ENCODE measurements at regions not wholly inside any gene's neighbourhood (a gene's known extent, or its start where the extent isn't known, plus 50 kb on each side); places are given as distances from the start of the nearest gene placed in this dataset.

DNA sequence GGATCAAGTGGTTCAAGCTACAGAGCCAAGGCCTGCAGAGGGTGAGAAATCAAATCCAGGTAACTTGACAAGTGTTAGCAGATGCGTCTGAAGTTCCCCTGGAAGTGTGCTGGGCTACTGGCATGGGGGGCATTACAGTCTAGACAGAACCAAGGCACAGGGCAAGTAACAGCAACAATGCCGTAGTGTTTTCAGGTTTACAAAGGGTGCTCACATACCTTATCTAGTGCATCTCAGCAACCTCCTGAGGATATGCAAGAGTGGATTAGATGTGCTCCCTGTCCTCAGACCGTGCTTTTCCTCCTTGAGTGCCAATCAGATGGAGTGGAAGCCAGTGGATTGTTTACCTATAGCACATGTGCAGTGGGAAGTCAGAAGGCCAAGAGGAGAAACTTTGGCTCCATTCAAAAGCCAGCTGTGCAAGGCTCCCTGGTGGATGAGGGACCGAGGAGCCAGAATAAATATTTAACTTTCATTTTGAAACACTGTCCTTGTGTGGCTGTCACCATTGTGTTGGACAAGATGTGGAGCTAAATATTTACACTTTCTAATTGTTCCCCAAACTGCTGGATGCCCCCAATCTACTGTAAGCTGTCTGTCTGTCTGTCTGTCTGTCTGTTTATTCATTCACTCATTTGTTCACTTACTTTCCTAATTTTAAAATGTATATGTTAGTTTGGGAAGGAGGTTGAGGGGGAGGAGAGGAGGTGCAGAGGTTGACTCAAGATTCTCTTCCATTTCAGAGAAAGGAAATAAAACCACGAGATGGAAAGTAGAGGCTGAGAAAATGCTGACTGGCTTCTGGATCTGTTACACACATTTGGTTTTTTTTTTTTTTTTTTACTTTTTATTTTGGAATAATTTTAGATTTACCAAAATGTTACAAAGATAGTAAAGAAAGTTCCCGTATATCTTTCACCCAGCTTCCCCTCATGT, 184.0 kb upstream of the PARP11 start:
- Histone ChIP-seq H3K4me1 (ENCODE audit: control insufficient read depth, insufficient read depth, low read length) (no peaks in the 10 kb centered on the region), H3K27ac (ENCODE audit: low read depth, low read length) (no peak overlapping the region), H3K27me3 (ENCODE audit: control insufficient read depth, insufficient read depth, low read length, poor library complexity, severe bottlenecking) (no peaks in the 10 kb centered on the region), H3K9ac (ENCODE audit: extremely low read depth, low read length, poor library complexity, severe bottlenecking) (no peak overlapping the region), H3K36me3 (ENCODE audit: control insufficient read depth, insufficient read depth, low read length) (no peaks in the 10 kb centered on the region), H3K9me3 (ENCODE audit: control insufficient read depth, low read length) (no peaks in the 10 kb centered on the region), H3K4me3 (ENCODE audit: low read length) (no peak overlapping the region)
- Mint-ChIP-seq H3K9me3 (no peaks in the 10 kb centered on the region), H3K4me3 (no peak overlapping the region), H3K27ac (no peak overlapping the region), H3K36me3 (ENCODE audit: low read depth) (no peaks in the 10 kb centered on the region), H3K4me1 (peaks cover 20% of the 10 kb centered on the region), H3K27me3 (ENCODE audit: insufficient read depth) (peaks cover 14% of the 10 kb centered on the region)
- WGBS, 2 experiments (ENCODE audit: insufficient coverage in 1 of 2, insufficient read length in 1 of 2) = 93 to 96% methylated on average over 4 to 6 of the region's 6 CpGs
- TF ChIP-seq, protein P1, sequence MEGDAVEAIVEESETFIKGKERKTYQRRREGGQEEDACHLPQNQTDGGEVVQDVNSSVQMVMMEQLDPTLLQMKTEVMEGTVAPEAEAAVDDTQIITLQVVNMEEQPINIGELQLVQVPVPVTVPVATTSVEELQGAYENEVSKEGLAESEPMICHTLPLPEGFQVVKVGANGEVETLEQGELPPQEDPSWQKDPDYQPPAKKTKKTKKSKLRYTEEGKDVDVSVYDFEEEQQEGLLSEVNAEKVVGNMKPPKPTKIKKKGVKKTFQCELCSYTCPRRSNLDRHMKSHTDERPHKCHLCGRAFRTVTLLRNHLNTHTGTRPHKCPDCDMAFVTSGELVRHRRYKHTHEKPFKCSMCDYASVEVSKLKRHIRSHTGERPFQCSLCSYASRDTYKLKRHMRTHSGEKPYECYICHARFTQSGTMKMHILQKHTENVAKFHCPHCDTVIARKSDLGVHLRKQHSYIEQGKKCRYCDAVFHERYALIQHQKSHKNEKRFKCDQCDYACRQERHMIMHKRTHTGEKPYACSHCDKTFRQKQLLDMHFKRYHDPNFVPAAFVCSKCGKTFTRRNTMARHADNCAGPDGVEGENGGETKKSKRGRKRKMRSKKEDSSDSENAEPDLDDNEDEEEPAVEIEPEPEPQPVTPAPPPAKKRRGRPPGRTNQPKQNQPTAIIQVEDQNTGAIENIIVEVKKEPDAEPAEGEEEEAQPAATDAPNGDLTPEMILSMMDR (conservative IDR thresholded peaks at IDR 0.05) = no peak
- no peak for DNase-seq

DNA sequence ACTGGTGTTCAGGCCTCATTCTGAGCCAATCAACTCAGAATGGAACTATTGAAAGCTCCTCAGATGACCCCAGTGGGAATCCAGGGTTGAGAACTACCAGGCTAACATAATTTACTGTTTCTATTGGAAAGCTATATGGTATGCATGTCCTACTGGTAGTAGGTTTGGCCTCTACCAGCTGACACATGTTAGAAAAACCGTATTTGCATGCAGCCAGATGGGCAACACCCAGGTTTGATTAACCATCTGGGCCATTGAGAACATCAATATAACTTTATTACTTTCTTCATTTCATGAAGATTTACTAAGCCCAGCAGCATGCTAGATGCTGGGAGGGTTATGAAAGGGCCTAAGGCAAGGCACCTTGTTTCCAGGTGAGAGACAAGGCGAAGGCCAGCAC, 181.4 kb upstream of the PARP11 start:
- Mint-ChIP-seq H3K36me3 (ENCODE audit: low read depth) (no peaks in the 10 kb centered on the region), H3K9me3 (no peaks in the 10 kb centered on the region), H3K4me1 (peaks cover 16% of the 10 kb centered on the region), H3K27ac (no peak overlapping the region), H3K27me3 (ENCODE audit: insufficient read depth) (peaks cover 21% of the 10 kb centered on the region), H3K4me3 (no peak overlapping the region)
- no peaks in the 10 kb centered on the region for H3K9me3 ChIP-seq (ENCODE audit: control insufficient read depth, low read length)
- no peaks in the 10 kb centered on the region for H3K27me3 ChIP-seq (ENCODE audit: control insufficient read depth, insufficient read depth, low read length, poor library complexity, severe bottlenecking)
- TF ChIP-seq, protein P1 (conservative IDR thresholded peaks at IDR 0.05) = no peak
- DNase-seq = no peak
- no peaks in the 10 kb centered on the region for H3K4me1 ChIP-seq (ENCODE audit: control insufficient read depth, insufficient read depth, low read length)
- H3K9ac ChIP-seq (ENCODE audit: extremely low read depth, low read length, poor library complexity, severe bottlenecking) = no peak overlapping the region
- H3K36me3 ChIP-seq (ENCODE audit: control insufficient read depth, insufficient read depth, low read length) = no peaks in the 10 kb centered on the region
- no peak overlapping the region for H3K4me3 ChIP-seq (ENCODE audit: low read length)
- WGBS, 2 experiments (ENCODE audit: insufficient coverage in 1 of 2, insufficient read length in 1 of 2) = 94 to 100% methylated on average over 1 to 2 of the region's 2 CpGs
- H3K27ac ChIP-seq (ENCODE audit: low read depth, low read length) = no peak overlapping the region

DNA sequence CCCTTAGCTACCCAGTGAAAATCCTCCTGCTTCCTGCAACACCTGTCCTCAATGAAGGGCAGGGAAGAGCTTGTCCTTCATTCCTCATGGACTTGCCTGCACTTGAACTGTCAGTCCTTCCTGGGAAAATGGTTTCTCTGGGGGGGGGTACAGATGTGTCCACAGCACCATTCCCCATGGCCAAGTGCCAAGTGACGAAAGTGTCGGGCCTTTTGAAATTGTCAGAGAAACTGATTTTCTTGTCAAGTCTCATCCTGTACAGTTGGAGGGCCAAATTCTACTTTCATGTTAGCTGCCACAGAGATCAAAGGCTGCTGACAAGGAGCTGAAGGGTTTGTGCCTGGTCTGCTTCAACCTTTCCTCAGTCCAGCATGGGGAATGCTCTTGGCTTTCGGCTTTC, 179.5 kb upstream of the PARP11 start:
- no peaks in the 10 kb centered on the region for H3K36me3 Mint-ChIP-seq (ENCODE audit: low read depth)
- DNase-seq = no peak
- TF ChIP-seq, protein P1 (conservative IDR thresholded peaks at IDR 0.05) = no peak
- H3K4me3 ChIP-seq (ENCODE audit: low read length) = no peak overlapping the region
- H3K36me3 ChIP-seq (ENCODE audit: control insufficient read depth, insufficient read depth, low read length) = no peaks in the 10 kb centered on the region
- H3K27me3 Mint-ChIP-seq (ENCODE audit: insufficient read depth) = peaks cover 21% of the 10 kb centered on the region
- H3K4me1 ChIP-seq (ENCODE audit: control insufficient read depth, insufficient read depth, low read length) = no peaks in the 10 kb centered on the region
- WGBS, 2 experiments (ENCODE audit: insufficient coverage in 1 of 2, insufficient read length in 1 of 2) = 96 to 100% methylated on average over 3 of the region's 3 CpGs
- H3K27ac Mint-ChIP-seq = no peak overlapping the region
- H3K9me3 Mint-ChIP-seq = no peaks in the 10 kb centered on the region
- H3K27ac ChIP-seq (ENCODE audit: low read depth, low read length) = no peak overlapping the region
- H3K9ac ChIP-seq (ENCODE audit: extremely low read depth, low read length, poor library complexity, severe bottlenecking) = no peak overlapping the region
- H3K4me3 Mint-ChIP-seq = no peak overlapping the region
- H3K27me3 ChIP-seq (ENCODE audit: control insufficient read depth, insufficient read depth, low read length, poor library complexity, severe bottlenecking) = no peaks in the 10 kb centered on the region
- H3K9me3 ChIP-seq (ENCODE audit: control insufficient read depth, low read length) = no peaks in the 10 kb centered on the region
- peaks cover 14% of the 10 kb centered on the region for H3K4me1 Mint-ChIP-seq

All from endodermal cell (in vitro differentiated cells).